ENCODE measurements at regions not wholly inside any gene's neighbourhood (a gene's known extent, or its start where the extent isn't known, plus 50 kb on each side); places are given as distances from the start of the nearest gene placed in this dataset.
"Not testable (repeated sequence)": the region's sequence is repeated elsewhere in the genome, so short reads cannot be mapped to it uniquely, and the experiment has no call there.

DNA sequence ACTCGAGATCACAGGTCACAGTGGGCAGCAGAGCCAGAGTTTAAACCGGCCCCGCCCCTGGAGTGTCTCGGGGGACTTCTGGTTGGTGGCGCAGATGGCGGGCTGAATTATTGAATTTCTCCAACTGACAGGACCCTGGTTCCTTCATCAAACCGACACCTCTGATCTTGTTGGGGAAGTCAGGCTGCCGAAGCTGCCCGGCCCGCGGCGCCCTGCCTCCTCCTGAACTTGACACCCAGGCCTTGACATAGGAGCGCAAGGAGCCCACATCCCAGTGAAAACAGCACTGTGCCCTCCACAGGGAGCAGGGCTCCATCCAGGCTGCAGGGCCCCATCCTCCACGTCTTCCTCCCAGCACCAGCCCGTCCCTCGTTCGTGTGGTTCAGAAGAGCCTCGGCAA is 105.2 kb downstream of the OLFM1 start:
- TF ChIP-seq, protein P1, sequence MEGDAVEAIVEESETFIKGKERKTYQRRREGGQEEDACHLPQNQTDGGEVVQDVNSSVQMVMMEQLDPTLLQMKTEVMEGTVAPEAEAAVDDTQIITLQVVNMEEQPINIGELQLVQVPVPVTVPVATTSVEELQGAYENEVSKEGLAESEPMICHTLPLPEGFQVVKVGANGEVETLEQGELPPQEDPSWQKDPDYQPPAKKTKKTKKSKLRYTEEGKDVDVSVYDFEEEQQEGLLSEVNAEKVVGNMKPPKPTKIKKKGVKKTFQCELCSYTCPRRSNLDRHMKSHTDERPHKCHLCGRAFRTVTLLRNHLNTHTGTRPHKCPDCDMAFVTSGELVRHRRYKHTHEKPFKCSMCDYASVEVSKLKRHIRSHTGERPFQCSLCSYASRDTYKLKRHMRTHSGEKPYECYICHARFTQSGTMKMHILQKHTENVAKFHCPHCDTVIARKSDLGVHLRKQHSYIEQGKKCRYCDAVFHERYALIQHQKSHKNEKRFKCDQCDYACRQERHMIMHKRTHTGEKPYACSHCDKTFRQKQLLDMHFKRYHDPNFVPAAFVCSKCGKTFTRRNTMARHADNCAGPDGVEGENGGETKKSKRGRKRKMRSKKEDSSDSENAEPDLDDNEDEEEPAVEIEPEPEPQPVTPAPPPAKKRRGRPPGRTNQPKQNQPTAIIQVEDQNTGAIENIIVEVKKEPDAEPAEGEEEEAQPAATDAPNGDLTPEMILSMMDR (IDR thresholded peaks at IDR 0.05; ENCODE audit: insufficient read depth, low read length) = no peak
- no peak for DNase-seq (ENCODE audit: low read depth)

DNA sequence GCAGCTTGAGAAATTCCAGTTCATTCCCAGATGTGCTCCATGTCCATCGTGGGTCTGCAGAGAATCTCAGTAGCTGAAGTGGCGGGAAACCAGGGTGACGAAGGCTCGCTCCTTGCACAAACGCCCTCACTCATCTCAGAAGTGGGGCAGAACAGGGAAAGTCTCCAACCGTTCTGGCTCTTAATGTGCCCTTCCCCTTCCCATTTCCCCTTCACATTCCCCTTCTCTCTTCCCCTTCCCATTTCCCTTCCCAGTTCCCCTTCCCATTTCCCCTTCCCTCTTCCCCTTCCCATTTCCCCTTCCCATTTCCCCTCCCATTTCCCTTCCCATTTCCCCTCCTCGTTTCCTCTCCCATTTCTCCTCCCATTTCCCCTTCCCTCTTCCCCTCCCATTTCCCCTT is 108.5 kb downstream of the OLFM1 start:
- H3K4me3 ChIP-seq (ENCODE audit: low read depth, low read length); DNase-seq (ENCODE audit: low read depth): not testable (repeated sequence)

More for the DNA sequence above, 105.2 kb downstream of the OLFM1 start:
- H3K4me3 ChIP-seq (ENCODE audit: low read depth, low read length) = no peak overlapping the region

DNA sequence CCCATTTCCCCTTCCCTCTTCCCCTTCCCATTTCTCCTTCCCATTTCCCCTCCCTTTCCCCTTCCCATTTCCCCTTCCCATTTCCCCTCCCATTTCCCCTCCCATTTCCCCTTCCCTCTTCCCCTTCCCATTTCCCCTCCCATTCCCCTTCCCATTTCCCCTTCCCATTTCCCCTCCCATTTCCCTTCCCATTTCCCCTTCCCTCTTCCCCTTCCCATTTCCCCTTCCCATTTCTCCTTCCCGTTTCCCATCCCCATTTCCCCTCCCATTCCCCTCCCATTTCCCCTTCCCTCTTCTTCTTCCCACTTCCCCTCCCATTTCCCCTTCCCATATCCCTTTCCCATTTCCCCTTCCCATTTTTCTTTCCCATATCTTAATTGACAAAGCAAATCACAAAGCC is 109.0 kb downstream of the OLFM1 start:
- H3K4me3 ChIP-seq (ENCODE audit: low read depth, low read length) = no peak overlapping the region
- TF ChIP-seq, protein P1 (IDR thresholded peaks at IDR 0.05; ENCODE audit: insufficient read depth, low read length) = no peak
- no peak for DNase-seq (ENCODE audit: low read depth)

DNA sequence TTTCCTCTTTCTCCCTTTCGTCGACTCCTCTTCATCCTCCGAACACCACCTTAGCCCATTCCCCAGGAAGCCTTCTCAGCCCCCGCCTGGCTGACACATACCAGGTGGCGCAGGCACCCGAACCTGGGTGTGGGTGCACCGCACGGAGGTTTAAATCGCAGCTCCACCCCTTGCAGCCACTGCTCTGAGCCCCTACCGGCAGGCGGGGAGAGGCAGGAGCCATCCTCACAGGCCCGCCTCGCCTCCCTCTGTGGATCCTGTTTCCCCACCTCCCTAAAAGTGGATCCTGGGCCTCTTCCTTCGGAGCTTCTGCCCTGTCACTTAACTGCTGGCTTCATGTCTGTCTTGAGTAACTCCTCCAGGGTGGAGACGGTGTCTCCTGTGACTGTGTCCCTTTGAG is 110.7 kb downstream of the OLFM1 start:
- H3K4me3 ChIP-seq (ENCODE audit: low read depth, low read length) = no peak overlapping the region
- TF ChIP-seq, protein P1 (IDR thresholded peaks at IDR 0.05; ENCODE audit: insufficient read depth, low read length) = no peak
- no peak for DNase-seq (ENCODE audit: low read depth)

DNA sequence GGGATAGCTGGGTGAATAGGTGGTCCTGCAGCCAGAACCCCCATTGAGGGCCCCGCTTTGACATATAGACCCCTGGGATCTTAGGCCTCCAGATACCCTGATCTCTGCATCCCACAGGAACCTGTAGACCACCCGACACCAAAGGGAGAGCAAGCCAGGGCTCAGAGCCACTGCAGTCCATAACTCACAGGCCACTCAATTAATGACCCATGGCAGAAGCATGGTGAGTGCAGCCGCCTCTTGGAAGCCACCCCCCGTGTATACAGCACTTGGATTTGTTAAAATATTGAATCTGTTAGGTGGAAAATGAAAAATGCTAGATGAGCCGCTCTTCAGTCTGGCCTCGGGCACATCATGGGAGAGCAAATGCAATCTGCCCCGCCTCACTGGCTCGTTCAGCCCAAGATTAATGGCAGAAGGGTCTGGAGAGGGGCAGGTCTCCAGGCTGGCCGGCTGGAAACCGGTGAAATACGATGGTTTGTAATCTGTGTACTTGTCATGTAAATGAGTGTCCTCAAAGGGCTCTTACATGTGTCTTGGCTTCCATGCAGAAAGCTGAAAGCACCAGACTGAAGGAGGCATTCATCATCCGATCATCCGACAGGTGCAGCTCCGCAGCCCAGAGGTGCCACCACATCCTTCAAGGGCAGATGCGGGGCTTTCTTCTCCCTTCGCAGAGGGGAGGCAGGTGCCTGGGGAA is 111.3 kb downstream of the OLFM1 start:
- TF ChIP-seq, protein P1 (IDR thresholded peaks at IDR 0.05; ENCODE audit: insufficient read depth, low read length) = no peak
- H3K4me3 ChIP-seq (ENCODE audit: low read depth, low read length) = no peak overlapping the region
- DNase-seq (ENCODE audit: low read depth) = no peak

DNA sequence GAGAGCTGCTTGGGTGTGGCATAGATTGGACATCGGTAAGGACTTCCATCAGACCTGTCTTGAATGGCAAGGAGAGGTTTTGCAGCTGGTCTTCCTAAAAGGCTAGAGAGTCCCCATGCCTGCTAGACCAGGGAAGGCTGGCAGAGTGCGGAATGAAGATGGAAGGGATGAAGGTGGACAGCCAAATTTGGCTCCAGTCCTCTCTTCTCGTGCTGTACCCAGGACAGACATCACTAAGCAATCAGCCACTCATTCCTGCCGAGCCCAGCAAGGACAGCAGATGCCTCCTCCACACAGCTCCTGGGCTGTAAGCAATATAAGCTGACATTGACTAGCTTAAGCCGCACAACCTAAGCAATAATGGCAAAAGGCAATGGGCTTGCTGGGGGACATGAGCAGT is 112.0 kb downstream of the OLFM1 start:
- H3K4me3 ChIP-seq (ENCODE audit: low read depth, low read length) = no peak overlapping the region
- TF ChIP-seq, protein P1 (IDR thresholded peaks at IDR 0.05; ENCODE audit: insufficient read depth, low read length) = no peak
- no peak for DNase-seq (ENCODE audit: low read depth)

DNA sequence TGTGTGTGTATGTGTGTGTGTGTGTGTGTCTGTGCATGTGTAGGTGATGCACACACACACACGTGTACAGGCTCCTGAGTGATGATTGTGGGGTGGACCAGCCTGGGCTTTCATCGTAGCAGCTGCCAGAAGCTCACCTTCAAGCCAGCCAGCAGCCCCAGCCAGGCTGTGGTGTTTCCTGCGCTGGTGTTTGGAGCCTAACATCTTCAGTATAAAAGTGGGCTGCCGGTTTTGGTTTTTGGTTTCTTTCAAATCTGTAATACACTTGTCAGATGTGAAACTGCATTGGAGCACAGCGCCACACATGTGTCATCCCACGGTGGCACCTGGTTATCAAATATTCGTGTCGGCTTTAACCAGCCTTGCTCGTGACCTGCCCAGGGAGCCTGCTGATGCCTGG is 114.2 kb downstream of the OLFM1 start:
- no peak overlapping the region for H3K4me3 ChIP-seq (ENCODE audit: low read depth, low read length)
- TF ChIP-seq, protein P1 (IDR thresholded peaks at IDR 0.05; ENCODE audit: insufficient read depth, low read length) = no peak
- DNase-seq (ENCODE audit: low read depth) = no peak

All from fibroblast of the aortic adventitia (primary cell).